Lower leg skin (tissue), 3 donors: ENCODE measurements at regions not wholly inside any gene's neighbourhood (a gene's known extent, or its start where the extent isn't known, plus 50 kb on each side); places are given as distances from the start of the nearest gene placed in this dataset.

Experiments
- POLR2A ChIP-seq, 2 donors: fragments of 450-650 bp; IDR thresholded peaks; one replicate each; pipeline ENCODE4 v1.6.1; 2016 to 2017; ENCODE audit warnings: antibody characterized with exemption in 2 of 2, mild to moderate bottlenecking in 1 of 2, moderate library complexity in 1 of 2
- TF ChIP-seq, protein P1 (sequence below), 3 donors: fragments of 450-650 bp; IDR thresholded peaks; one replicate each; pipeline ENCODE4 v1.5.1; 2016; ENCODE audit warnings: antibody characterized with exemption in 3 of 3, mild to moderate bottlenecking in 3 of 3, moderate library complexity in 2 of 3

- TF ChIP-seq, protein P1, sequence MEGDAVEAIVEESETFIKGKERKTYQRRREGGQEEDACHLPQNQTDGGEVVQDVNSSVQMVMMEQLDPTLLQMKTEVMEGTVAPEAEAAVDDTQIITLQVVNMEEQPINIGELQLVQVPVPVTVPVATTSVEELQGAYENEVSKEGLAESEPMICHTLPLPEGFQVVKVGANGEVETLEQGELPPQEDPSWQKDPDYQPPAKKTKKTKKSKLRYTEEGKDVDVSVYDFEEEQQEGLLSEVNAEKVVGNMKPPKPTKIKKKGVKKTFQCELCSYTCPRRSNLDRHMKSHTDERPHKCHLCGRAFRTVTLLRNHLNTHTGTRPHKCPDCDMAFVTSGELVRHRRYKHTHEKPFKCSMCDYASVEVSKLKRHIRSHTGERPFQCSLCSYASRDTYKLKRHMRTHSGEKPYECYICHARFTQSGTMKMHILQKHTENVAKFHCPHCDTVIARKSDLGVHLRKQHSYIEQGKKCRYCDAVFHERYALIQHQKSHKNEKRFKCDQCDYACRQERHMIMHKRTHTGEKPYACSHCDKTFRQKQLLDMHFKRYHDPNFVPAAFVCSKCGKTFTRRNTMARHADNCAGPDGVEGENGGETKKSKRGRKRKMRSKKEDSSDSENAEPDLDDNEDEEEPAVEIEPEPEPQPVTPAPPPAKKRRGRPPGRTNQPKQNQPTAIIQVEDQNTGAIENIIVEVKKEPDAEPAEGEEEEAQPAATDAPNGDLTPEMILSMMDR (IDR thresholded peaks at IDR 0.05): no peak
- no peak for TF ChIP-seq POLR2A (IDR thresholded peaks at IDR 0.05)
Observed at GRCh38 chr2:182477774-182478173, 50.9 kb upstream of the PDE1A start.
